NCI-H82 treated with DMSO at 0.1 percent for 48 hours (cell line): ENCODE measurements at regions not wholly inside any gene's neighbourhood (a gene's known extent, or its start where the extent isn't known, plus 50 kb on each side); places are given as distances from the start of the nearest gene placed in this dataset.
"Not testable (repeated sequence)": the region's sequence is repeated elsewhere in the genome, so short reads cannot be mapped to it uniquely, and the experiment has no call there.

ENCODE experiments used
- DNase-seq: peaks from one replicate; lab custom pipeline; 2025; ENCODE audit not compliant: unreplicated experiment; lab: John Stamatoyannopoulos, UW

DNA sequence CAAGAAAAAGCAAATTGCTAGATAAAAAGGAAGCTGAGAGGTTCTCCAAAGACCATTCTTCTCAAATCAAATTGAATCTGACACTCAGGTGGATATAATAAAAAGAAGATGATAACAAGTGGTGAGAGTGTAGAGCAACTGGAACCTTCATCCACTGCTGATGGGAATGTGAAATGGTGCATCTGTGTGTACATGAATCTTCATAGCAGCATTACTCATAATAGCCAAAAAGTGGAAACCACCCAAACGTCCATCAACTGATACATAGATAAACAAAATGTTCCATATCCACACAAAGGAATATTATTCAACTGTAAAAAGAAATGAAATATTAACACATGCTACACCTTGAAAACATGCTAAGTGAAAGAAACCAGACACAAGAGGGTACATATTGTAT is 357.2 kb upstream of the EPHA4 start:
- DNase-seq, result no peak

DNA sequence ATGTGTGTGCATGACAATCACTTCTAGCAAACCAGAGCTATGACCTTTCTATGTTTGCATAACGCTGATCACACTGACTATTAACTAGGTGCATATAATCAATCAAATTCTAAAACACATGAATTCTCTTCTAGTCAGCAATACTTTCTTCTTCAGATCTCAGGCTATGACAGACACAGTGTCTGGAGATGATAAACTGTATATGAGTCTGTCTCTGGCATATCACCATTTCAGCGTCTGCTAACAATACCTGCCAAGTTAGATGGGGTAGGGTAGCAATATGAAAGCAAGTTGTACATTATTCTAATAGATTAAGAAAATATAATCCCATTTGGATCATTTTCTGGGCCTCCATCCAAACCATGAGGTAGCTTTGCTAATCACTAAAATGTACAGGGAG is 354.2 kb upstream of the EPHA4 start:
- DNase-seq, result no peak

DNA sequence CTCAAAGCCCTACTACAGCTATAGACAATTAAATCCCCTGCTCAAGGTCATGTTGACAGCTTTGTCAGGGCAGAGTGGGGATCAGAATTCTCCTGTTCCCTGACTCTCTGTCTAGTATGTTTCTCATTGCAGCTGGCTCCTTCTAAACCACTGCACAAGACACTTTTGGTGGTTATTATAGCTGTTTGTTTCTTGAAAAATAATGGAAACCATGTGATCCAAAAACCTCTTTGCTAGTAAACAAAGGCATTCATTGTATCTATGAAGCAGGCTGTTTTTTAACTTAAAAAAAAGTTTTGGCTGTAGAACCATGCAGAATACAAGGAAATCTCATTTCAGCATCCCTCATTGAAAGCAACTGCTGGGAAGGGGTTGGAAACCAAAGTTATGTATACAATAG is 352.5 kb upstream of the EPHA4 start:
- no peak for DNase-seq

DNA sequence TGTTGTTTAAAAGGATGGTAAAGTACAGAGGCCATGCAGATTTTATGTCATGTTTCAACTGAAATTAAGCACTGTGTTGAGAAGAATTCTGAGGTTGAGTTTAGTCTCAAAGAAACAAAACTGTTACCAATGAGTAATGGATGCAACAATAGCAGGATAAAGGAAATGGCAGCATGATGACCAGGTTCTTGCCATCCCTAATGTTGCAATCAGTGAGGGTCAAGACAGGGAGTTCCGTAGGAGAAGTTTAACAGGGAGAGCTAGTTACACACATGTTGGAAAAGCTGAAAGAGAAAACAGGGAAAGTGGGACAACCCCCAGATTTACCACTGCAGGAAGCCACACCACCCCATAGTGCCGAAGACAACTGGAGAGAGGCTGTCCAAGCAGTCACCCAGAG is 343.8 kb upstream of the EPHA4 start:
- no peak for DNase-seq

DNA sequence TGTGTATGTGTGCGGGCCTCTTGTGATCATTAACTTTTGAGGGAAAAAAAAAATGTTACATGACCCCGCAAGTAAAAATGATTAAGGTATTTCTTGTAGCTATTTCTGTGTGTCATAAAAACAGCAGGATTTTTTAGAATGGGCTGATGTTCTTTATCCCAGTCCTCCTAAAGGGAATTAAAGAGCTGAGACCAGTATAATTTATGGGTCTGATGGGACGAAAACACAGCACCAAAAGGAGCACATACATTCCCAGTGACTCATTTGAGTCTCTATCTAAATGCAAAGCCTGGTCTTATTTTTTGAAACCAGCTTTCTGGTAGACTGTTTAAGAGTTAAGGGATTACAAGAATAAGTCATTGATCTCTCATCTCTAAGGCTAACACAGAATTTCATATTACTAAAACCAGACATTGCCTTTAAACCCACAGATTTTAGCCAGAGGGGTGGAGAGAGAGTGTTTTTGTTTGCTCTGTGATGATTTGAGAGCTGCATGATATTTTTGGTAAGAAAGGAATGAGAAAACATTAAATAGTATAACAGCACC is 342.3 kb upstream of the EPHA4 start:
- DNase-seq, result no peak

DNA sequence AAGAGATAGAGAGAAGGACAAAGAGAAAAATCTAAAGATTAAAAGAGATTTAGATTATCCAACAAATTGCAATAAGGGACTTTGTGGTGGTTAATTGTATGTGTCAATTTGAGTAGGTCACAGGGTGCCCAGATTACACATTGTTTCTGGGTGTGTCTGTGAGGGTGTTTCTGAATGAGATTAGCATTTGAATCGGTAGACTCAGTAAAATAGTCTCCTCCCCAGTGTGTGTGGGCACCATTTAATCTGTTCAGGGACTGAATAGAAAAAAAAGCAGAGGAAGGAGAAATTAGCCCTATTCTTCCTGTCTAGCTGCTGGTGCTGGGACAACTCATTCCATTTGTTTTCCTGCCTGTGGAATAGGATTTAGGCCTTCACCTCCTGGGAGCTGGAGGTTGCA is 339.8 kb upstream of the EPHA4 start:
- DNase-seq, result no peak

DNA sequence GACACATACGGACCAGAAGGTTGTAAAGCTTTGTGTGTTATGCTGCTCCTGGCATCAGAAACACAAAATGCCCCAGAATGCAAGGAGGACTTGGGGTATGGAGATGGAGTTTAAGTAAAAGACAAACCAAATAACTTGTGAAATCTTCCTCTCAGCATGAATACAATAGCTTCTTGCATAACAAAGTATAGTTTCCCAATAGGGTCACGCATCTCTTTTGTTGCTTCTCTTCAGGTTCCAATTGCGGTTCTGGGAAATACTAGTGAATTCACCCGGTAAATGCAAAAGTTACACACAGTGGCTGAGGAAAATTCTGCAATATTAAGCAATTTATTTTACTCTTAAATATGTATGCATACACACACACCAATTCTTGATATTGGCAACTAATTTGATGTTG is 339.2 kb upstream of the EPHA4 start:
- DNase-seq, result no peak

DNA sequence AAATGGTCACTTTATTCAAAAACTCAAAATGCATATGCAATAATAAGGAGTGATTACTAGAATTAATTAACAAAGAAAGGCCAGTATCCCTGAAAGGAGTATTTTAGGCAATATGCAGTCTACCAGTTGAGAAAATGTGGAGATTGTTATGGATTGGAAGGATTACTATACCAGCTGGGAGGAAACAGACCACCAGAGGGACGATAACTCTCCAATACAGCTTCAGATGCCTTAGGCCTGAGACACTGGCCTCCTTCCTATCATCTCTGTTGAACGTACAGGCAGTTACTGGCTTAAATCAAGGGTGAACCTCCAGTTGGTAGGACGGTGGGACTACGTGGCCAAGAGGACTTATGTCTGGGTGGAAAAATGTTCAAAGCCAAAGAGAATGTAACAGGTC is 336.4 kb upstream of the EPHA4 start:
- no peak for DNase-seq

DNA sequence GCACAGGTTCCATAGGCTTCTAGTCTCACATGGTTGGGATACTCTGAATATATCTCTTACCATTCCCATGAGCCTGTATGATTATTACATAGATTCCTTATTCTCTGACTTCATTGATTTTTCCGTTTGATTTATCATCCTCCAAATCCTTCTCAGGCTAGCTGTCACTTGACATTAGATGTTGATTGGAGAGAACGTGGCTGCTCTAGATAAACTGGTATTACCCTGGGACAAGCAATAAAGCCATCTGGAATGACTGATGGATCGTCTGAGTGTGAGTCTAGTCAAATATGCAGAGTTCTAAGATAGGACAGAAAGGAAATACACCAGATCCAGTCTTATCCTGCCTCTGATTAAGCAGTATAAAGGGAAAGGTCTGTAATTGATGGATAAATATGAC is 325.6 kb upstream of the EPHA4 start:
- no peak for DNase-seq

DNA sequence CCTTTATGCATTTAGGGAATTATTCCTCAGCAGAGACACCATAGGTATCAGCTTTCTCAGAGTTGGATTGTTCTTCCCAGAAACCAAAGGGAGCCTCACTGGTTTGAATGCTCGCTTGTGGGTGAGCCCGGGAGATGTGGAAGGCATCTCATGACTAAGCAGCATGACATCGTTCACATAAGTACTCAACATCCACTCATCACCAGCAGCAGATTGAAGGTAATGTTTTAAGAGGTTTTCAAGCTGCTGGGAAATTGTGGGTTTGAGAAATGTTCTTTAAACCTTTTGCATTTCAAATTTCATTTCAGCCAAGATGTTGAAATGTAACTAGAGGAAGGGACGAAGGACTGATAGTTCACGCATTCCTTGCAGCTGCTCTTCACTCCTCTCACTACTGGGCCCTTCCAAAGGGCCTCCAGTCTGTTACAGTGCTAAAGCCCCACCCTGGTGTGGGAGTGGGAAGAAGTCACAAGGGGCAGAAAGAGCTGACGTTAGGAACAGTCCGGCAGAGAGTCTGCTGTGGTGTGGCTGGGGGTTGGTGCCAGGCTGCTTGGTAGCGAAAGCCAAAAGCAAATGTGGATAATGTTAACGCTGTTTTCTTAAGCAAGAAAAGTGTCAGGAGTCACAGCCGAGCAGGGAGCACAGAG is 324.5 kb upstream of the EPHA4 start:
- DNase-seq, result no peak

DNA sequence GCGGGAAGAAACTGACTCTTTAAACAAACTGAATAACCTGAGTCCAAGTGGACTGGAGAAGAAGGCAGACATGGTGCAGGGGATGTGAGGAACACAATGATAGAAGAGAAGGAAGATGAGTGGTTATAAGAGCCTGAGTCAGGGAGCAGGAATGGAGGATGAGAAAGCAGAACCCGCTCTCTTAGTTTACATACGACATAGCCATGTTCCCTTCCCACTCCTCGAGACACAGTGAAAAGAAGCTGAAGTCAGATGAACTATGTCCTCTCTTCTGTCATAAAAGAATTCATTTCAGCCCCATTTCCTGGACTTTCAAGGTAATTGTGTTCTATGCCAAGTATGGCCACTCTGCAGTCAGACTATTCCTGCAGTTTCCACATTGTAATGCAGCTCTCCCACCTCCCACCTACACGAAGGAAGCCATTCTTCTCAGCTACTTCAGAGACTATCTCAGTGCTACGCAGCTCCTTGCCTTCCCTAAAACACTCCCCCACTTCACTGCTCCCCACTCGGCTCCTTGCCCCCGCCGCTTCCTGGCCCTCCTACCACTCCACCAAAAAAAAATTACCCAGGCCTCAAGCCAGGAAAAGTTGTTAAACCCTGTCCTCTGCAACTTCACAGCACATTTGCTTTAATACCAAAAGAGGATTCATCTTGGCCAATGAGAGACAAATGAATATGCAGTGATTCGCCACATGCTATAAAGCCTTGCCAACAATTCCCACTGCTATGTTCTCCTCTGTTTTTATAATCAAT is 323.4 kb upstream of the EPHA4 start:
- DNase-seq, result no peak

DNA sequence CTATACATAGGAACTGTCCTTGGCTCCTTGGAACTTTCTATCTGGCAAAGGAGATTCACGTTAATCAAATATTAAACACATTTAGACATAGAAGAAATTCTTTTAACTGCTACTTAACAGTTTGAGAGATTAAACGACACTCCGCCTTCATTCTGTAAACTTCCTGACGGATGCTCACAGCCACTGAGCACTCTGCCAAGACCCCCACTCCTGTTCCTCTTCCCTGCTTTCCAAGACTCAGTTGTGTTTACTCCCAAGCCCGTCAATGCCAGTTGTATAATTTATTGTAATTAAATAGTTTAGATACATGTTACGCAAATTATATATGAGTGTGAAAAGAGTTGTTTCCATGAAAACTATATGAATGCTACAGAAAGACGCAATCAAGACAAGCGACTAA is 321.4 kb upstream of the EPHA4 start:
- no peak for DNase-seq

DNA sequence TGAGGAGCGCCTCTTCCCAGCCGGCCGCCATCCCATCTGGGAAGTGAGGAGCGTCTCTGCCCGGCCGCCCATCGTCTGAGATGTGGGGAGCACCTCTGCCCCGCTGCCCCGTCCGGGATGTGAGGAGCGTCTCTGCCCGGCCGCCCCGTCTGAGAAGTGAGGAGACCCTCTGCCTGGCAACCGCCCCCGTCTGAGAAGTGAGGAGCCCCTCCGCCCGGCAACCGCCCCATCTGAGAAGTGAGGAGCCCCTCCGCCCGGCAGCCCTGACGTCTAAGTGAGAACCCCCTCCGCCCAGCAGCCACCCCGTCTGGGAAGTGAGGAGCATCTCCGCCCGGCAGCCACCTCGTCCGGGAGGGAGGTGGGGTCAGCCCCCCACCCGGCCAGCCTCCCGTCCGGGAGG is 319.9 kb upstream of the EPHA4 start:
- not testable (repeated sequence) for DNase-seq

DNA sequence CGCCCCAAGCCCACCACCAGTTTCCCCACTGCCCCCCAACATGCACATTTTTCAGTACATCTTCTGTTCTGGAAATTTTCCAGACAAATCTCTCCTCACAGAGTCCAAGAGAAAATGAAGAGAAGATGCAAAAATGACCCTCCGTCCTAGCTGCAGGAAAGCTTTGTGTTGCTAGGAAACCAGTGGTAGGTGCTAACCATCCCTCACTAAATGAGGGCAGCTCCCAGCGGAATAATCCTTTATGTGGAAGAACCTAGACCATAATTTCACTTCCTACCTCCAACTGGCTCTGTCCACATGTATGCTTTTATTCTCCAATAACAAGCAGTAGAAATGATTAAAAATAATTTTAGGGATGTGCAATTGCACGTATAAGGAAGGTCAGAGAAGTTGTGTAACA is 311.9 kb upstream of the EPHA4 start:
- DNase-seq, result no peak

DNA sequence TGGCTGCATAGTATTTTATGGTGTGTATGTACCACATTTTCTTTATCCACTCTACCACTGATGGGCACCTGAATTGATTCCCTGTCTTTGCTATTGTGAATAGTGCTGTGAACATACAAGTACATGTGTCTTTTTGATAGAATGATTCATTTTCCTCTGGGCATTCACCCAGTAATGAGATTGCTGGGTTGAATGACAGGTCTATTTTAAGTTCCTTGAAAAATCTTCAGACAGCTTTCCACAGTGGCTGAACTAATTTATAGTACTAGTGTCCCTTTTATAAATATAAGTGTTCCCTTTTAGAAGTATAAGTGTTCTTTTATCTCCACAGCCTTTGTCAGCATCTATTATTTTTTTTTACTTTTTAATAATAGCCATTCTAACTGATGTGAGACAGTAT is 303.9 kb upstream of the EPHA4 start:
- no peak for DNase-seq

DNA sequence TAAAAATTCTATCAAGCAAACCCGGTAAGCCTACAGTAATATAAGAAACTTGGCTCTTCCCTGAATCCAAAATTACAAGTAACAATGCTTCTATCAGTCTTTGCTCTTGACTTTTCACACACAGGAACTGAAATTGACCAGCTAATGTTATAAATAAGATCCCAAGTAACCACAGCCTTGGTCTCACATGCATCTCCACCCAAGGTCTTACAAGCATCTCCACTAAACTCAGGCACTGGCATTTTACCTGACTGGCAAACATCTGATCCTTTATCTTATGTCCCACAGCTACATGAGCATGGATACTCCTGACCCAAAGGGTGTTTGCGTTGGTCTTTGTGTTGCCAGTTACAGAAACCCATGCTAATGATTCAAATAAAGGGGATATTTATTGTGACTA is 302.3 kb upstream of the EPHA4 start:
- DNase-seq, result no peak

DNA sequence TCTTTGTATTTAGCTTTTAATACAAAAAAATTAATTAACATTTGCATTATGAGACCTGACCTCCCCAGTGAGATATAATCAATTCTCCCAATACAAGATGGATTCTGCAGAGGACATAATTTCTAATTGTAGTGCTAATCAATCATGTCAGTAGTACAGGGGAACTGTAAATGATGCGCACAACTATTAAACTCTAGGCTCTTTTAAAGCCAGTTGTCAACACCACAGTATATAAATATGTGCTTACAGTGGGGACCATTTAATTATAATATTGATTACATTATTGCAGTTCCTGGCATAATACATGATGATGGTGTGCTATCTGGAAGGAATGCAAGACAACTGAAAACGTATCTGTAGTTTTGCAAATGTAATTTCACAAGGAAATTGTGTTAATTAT is 285.6 kb upstream of the EPHA4 start:
- no peak for DNase-seq

DNA sequence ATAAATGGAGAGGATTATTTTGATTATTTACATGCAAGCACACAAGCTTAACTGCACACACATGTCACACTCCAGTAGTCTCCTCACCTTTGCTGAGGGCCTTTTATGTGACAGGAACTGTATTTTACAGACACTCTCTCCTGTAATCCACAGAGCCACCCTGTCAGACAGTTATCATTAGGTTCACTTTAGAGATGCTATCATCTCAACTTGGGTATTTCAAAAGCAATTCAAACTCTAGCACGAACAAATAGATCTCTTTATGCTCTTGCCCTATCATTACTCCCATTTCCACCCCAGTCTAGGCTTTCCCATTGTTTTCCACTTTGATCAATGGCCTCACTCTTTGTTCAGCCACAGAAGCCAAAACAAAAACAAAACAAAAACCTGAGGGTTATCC is 281.2 kb upstream of the EPHA4 start:
- DNase-seq, result no peak

DNA sequence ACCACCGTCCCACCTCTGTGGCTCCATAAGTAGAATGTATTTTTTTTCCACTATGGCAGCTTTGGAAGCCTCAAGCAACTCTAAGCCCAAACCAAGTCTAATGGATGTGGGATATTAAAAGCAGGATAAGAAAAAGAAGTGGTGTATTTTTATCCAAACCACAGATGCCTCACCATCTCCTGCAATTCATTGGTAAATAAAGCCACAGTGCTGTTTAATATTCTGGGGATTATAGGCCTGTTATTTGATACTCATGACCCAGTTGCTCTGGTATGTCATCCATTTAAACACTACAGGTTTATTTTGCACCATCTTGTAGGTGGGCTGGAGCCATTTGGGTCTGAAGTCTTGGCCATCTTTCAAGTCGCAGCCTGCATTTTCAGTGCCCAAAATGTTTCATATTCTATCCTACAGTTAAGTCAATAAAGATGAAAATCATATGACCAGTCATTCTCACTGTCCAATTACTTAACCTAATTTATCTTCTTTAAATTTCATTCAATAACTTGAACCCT is 279.5 kb upstream of the EPHA4 start:
- DNase-seq, result no peak

DNA sequence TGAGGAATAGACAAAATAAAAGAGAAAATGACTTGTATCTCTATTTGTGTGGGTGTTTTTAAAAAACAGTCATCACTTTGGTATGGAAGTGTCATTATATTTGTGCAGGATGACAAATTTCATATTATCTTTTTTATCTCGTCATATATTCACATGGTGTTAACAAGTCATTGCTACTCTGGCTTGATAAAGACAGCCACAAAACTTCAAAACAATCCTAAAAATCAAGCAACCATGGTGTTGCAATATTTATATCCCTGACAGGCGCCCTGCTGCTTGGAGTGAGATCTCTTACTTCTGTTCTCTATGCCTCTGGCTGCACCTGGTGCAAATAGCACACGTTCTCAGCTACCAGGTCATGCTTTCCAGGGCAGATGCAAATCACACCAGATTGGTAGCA is 278.0 kb upstream of the EPHA4 start:
- DNase-seq, result no peak

DNA sequence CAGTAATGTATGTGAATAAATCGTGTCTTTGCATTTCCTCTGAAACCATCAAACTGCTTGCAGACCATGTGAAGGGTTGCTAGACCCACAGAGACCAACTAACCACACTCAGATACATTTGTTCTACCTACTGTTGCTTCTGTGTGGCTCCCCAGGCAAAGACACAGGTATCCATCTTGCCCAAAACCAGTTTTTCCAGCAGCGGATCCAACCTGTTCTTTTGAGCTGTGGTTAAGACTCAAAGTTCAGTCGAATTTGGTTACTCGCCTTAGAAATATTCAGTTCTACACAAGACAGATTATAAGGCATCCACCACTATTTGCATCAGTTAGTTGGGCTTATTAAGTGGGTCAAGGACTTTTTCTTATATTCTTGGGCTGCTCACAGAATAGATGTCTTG is 276.2 kb upstream of the EPHA4 start:
- no peak for DNase-seq

DNA sequence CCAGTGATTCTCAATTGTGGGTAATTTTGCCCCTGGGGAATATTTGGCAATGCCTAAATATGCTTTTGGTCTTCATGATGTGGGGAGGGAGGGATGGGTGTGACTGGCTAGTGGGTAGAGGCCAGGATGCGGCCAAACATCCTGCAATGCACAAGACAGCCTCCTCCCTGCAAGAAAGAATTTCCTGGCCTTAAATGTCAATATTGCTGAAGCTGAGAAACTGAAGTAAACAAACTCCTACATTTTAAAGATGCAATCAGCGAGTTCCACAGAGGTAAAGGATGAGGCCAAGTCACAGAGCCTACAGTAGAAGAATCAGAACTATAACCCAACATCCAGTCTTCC is 272.9 kb upstream of the EPHA4 start:
- no peak for DNase-seq
